ENCODE measurements at regions not wholly inside any gene's neighbourhood (a gene's known extent, or its start where the extent isn't known, plus 50 kb on each side); places are given as distances from the start of the nearest gene placed in this dataset.

- BruUV-seq (replicated peaks): no TSS peak
- TF ChIP-seq EZH2phosphoT487 (IDR thresholded peaks at IDR 0.05; ENCODE audit: borderline replicate concordance, low read depth, low read length) (no peak), CTCF (conservative IDR thresholded peaks at IDR 0.05; ENCODE audit: low read length) (no peak)
- DNase-seq (ENCODE audit: low spot score): no peak
- CTCF ChIA-PET (ENCODE audit: unreplicated experiment): no interaction called here
- Histone ChIP-seq H3K9me2 (ENCODE audit: insufficient read depth, low read length) (no peaks in the 10 kb centered on the region), H3K27ac (ENCODE audit: low read depth, low read length, poor library complexity, severe bottlenecking) (no peak overlapping the region), H3K36me3 (ENCODE audit: insufficient read depth, low read length) (no peaks in the 10 kb centered on the region), H3K9me3 (ENCODE audit: low read length) (no peaks in the 10 kb centered on the region), H4K20me1 (ENCODE audit: insufficient read depth, low read length) (no peaks in the 10 kb centered on the region), H3K4me1 (ENCODE audit: insufficient read depth, low read length, poor library complexity, severe bottlenecking) (no peaks in the 10 kb centered on the region), H3K4me2 (ENCODE audit: low read length) (no peak overlapping the region), H2AFZ (ENCODE audit: low read length) (no peak overlapping the region), H3K4me3 (ENCODE audit: low read depth, low read length, poor library complexity, severe bottlenecking) (no peak overlapping the region), H3K79me2 (ENCODE audit: insufficient read depth, low read depth, low read length) (no peaks in the 10 kb centered on the region)
- POLR2A ChIA-PET: no interaction called here
- intact Hi-C loops (cut with micrococcal nuclease; ENCODE audit: unreplicated experiment): no loop called here
Measured at GRCh38 chr1:209318181-209319056, 265.1 kb upstream of the CAMK1G start.

GRCh38 chr1:209319057-209319432, 264.5 kb upstream of the CAMK1G start:
- no TSS peak for BruUV-seq (replicated peaks)
- Histone ChIP-seq H3K9me3 (ENCODE audit: low read length) (no peaks in the 10 kb centered on the region), H3K4me3 (ENCODE audit: low read depth, low read length, poor library complexity, severe bottlenecking) (no peak overlapping the region), H3K9me2 (ENCODE audit: insufficient read depth, low read length) (no peaks in the 10 kb centered on the region), H3K36me3 (ENCODE audit: insufficient read depth, low read length) (no peaks in the 10 kb centered on the region), H3K4me1 (ENCODE audit: insufficient read depth, low read length, poor library complexity, severe bottlenecking) (no peaks in the 10 kb centered on the region), H2AFZ (ENCODE audit: low read length) (no peak overlapping the region), H3K27ac (ENCODE audit: low read depth, low read length, poor library complexity, severe bottlenecking) (no peak overlapping the region), H3K79me2 (ENCODE audit: insufficient read depth, low read depth, low read length) (no peaks in the 10 kb centered on the region), H3K4me2 (ENCODE audit: low read length) (no peak overlapping the region), H4K20me1 (ENCODE audit: insufficient read depth, low read length) (no peaks in the 10 kb centered on the region)
- intact Hi-C loops (cut with micrococcal nuclease; ENCODE audit: unreplicated experiment): no loop called here
- no peak for DNase-seq (ENCODE audit: low spot score)
- no peak for TF ChIP-seq CTCF (conservative IDR thresholded peaks at IDR 0.05; ENCODE audit: low read length)
- TF ChIP-seq EZH2phosphoT487 (IDR thresholded peaks at IDR 0.05; ENCODE audit: borderline replicate concordance, low read depth, low read length): no peak
- CTCF ChIA-PET (ENCODE audit: unreplicated experiment): no interaction called here
- POLR2A ChIA-PET: no interaction called here

GRCh38 chr1:209319549-209319948, 264.0 kb upstream of the CAMK1G start:
- Histone ChIP-seq H3K9me2 (ENCODE audit: insufficient read depth, low read length) (no peaks in the 10 kb centered on the region), H3K79me2 (ENCODE audit: insufficient read depth, low read depth, low read length) (no peaks in the 10 kb centered on the region), H3K36me3 (ENCODE audit: insufficient read depth, low read length) (no peaks in the 10 kb centered on the region), H3K4me1 (ENCODE audit: insufficient read depth, low read length, poor library complexity, severe bottlenecking) (no peaks in the 10 kb centered on the region), H4K20me1 (ENCODE audit: insufficient read depth, low read length) (no peaks in the 10 kb centered on the region), H3K9me3 (ENCODE audit: low read length) (no peaks in the 10 kb centered on the region), H3K4me3 (ENCODE audit: low read depth, low read length, poor library complexity, severe bottlenecking) (no peak overlapping the region), H3K27ac (ENCODE audit: low read depth, low read length, poor library complexity, severe bottlenecking) (no peak overlapping the region), H2AFZ (ENCODE audit: low read length) (no peak overlapping the region), H3K4me2 (ENCODE audit: low read length) (no peak overlapping the region)
- CTCF ChIA-PET (ENCODE audit: unreplicated experiment): no interaction called here
- no TSS peak for BruUV-seq (replicated peaks)
- no peak for TF ChIP-seq EZH2phosphoT487 (IDR thresholded peaks at IDR 0.05; ENCODE audit: borderline replicate concordance, low read depth, low read length)
- TF ChIP-seq CTCF (conservative IDR thresholded peaks at IDR 0.05; ENCODE audit: low read length): no peak
- intact Hi-C loops (cut with micrococcal nuclease; ENCODE audit: unreplicated experiment): no loop called here
- POLR2A ChIA-PET: interaction anchor here (0.5 kb wide), 1 partner anchor 50 kb away, joined by 5 read pairs; no protein-coding TSS in a partner anchor
- DNase-seq (ENCODE audit: low spot score): no peak
